HG03108 (cell line): ENCODE measurements at regions not wholly inside any gene's neighbourhood (a gene's known extent, or its start where the extent isn't known, plus 50 kb on each side); places are given as distances from the start of the nearest gene placed in this dataset.

Experiments
- ATAC-seq: cut with Tn5 transposase; IDR thresholded peaks from one replicate; pipeline ENCODE4 v1.9.1; 2021; ENCODE audit warnings: moderate library complexity; ENCODE audit not compliant: unreplicated experiment

GRCh38 chr3:115518100-115518852 lies 105.0 kb upstream of the GAP43 start:
- ATAC-seq = no peak

GRCh38 chr3:115520241-115520640 lies 103.1 kb upstream of the GAP43 start:
- no peak for ATAC-seq

GRCh38 chr3:115520651-115521245 lies 102.6 kb upstream of the GAP43 start:
- no peak for ATAC-seq

- no peak for ATAC-seq
These were observed 99.9 kb upstream of the GAP43 start for GRCh38 chr3:115523458-115523857.

GRCh38 chr3:115524549-115524948 lies 98.8 kb upstream of the GAP43 start:
- no peak for ATAC-seq

- no peak for ATAC-seq
These were observed 97.6 kb upstream of the GAP43 start for GRCh38 chr3:115525731-115526130.

- ATAC-seq = no peak
These were observed 90.1 kb upstream of the GAP43 start for GRCh38 chr3:115533218-115533617.

- no peak for ATAC-seq
These were observed 87.1 kb upstream of the GAP43 start for GRCh38 chr3:115536171-115536570.

GRCh38 chr3:115537669-115538068 lies 85.6 kb upstream of the GAP43 start:
- no peak for ATAC-seq

- ATAC-seq = no peak
These were observed 76.1 kb upstream of the GAP43 start for GRCh38 chr3:115547207-115547606.

GRCh38 chr3:115548611-115549010 lies 74.7 kb upstream of the GAP43 start:
- no peak for ATAC-seq

- ATAC-seq = no peak
These were observed 74.2 kb upstream of the GAP43 start for GRCh38 chr3:115549071-115549470.

GRCh38 chr3:115550285-115550761 lies 73.0 kb upstream of the GAP43 start:
- ATAC-seq = no peak

- no peak for ATAC-seq
These were observed 72.3 kb upstream of the GAP43 start for GRCh38 chr3:115551016-115551415.

GRCh38 chr3:115552007-115552406 lies 71.3 kb upstream of the GAP43 start:
- no peak for ATAC-seq

- ATAC-seq = no peak
These were observed 69.4 kb upstream of the GAP43 start for GRCh38 chr3:115553796-115554486.

- ATAC-seq = no peak
These were observed 68.9 kb upstream of the GAP43 start for GRCh38 chr3:115554487-115554807.

- no peak for ATAC-seq
These were observed 60.6 kb upstream of the GAP43 start for GRCh38 chr3:115562636-115563267.

- ATAC-seq = no peak
These were observed 59.3 kb upstream of the GAP43 start for GRCh38 chr3:115563984-115564383.

GRCh38 chr3:115571413-115571812 lies 51.9 kb upstream of the GAP43 start:
- ATAC-seq = no peak
